ENCODE measurements at regions not wholly inside any gene's neighbourhood (a gene's known extent, or its start where the extent isn't known, plus 50 kb on each side); places are given as distances from the start of the nearest gene placed in this dataset.

DNA sequence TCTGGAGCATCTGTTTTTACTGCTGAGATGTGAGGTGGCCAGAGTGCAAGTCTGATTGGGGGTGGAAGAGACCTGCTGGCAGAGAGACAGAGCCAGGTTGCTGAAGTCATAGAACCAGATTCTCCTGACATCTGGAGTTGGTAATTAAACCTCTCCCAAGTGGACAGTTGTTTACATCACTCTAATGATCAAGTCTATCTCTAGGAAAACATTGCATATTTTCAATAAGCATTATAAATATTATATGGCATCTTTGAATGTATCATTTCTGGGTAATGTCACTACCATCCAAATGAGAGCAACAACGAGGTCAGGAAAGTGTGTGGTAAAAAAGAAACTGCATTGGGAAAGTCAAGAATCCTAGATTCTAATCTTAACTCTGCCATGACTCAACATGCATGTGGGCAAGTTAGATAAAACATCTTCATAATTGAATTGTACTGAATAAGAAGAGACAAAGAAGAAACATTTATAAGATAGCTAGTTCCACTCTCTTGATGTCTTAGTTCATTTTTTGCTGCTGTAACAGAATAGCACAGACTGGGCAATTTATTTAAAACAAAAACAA lies 351.2 kb upstream of the API5 start:
- Histone ChIP-seq H3K4me1 (no peaks in the 10 kb centered on the region), H3K27me3 (no peaks in the 10 kb centered on the region), H3K27ac (no peak overlapping the region), H3K4me3 (no peak overlapping the region), H3K9me3 (no peaks in the 10 kb centered on the region), H3K36me3 (no peaks in the 10 kb centered on the region)
- 30 to 45% methylated on average over 1 of the region's 1 CpG for WGBS, 2 donors
- intact Hi-C loops (cut with DNase I), result no loop called here
- ATAC-seq, result no peak
- DNase-seq, result no peak
- FAIRE-seq, result no peak
- TF ChIP-seq, protein P1, sequence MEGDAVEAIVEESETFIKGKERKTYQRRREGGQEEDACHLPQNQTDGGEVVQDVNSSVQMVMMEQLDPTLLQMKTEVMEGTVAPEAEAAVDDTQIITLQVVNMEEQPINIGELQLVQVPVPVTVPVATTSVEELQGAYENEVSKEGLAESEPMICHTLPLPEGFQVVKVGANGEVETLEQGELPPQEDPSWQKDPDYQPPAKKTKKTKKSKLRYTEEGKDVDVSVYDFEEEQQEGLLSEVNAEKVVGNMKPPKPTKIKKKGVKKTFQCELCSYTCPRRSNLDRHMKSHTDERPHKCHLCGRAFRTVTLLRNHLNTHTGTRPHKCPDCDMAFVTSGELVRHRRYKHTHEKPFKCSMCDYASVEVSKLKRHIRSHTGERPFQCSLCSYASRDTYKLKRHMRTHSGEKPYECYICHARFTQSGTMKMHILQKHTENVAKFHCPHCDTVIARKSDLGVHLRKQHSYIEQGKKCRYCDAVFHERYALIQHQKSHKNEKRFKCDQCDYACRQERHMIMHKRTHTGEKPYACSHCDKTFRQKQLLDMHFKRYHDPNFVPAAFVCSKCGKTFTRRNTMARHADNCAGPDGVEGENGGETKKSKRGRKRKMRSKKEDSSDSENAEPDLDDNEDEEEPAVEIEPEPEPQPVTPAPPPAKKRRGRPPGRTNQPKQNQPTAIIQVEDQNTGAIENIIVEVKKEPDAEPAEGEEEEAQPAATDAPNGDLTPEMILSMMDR (IDR thresholded peaks at IDR 0.05), result no peak

DNA sequence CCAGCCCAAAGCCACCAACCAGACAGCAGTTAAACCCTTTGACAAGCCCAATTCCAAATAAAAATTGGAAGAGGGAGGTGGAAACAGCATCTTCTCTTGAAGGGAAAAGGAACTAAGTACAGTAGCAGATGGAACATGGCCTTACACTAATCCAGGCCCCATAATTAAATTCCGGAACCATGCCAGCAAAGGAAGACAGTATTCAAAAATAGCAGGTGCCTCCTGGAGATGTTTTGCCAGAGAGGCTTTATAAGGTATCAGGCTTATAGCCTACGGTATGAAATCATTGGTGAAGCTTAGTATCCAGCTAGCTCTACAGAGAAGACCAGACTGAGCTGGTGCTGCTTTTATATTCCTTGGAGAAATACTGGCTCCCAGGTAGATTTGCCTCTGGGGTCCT lies 344.1 kb upstream of the API5 start:
- Histone ChIP-seq H3K4me1 (no peaks in the 10 kb centered on the region), H3K36me3 (no peaks in the 10 kb centered on the region), H3K27me3 (no peaks in the 10 kb centered on the region), H3K9me3 (no peaks in the 10 kb centered on the region), H3K27ac (no peak overlapping the region), H3K4me3 (no peak overlapping the region)
- no peak for DNase-seq
- intact Hi-C loops (cut with DNase I), result no loop called here
- TF ChIP-seq, protein P1 (IDR thresholded peaks at IDR 0.05), result no peak
- ATAC-seq, result no peak
- no peak for FAIRE-seq
- 63 to 76% methylated on average over 2 of the region's 2 CpGs for WGBS, 2 donors

DNA sequence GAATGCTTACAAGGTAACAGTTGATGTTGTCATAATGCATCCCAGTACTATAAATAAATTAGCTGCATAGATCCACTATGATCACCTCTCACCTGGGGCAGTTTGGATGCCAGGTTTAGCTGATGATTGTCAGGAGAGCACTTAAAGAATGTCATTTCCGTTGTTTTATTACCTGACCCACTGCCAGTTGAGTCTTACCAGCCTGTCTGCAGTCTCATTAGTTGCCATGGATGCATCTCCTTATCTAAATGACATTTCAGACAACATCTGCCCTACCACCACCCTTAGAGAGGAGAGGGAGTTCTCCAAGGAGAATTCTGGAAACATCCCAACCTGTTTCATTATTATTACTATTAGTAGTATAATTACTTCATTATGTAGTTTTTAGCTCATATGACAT lies 339.1 kb upstream of the API5 start:
- FAIRE-seq (no peak), ATAC-seq (no peak), DNase-seq (no peak)
- TF ChIP-seq, protein P1 (IDR thresholded peaks at IDR 0.05), result no peak
- Histone ChIP-seq H3K4me1 (no peaks in the 10 kb centered on the region), H3K27me3 (no peaks in the 10 kb centered on the region), H3K36me3 (no peaks in the 10 kb centered on the region), H3K27ac (no peak overlapping the region), H3K9me3 (no peaks in the 10 kb centered on the region), H3K4me3 (no peak overlapping the region)
- intact Hi-C loops (cut with DNase I), result no loop called here
- WGBS, 2 donors, result 7 to 9% methylated on average over 1 of the region's 1 CpG

DNA sequence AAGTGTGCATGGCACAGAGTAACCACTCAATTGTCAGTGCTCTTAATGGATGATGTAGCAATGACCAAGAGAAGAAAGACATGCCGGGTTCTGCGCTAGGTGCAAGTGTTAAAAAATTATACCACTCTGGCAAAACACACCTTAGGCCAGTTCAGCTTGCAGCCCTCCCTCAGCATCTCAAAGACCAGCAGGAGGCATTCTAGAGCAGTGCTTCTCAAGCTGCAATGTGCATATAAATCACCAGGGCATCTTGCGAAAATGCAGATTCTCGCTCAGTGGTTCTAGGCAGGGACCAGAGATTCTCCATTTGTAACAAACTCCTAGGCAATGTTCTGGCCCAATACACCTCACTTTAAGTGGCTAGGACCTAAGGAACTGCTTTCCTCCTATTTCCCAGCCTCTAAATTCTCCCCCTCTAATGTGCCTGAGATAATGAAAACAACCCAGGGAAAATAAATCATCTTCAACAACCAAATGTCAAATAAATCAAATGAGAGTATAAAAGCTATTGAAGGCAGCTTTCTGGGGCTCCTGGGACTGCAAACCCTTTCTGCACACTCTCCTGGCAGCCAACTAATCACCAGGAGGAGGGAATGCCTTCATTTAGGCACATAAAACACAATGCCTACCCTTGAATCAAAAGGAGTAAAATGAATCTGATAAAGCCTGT lies 337.2 kb upstream of the API5 start:
- no peaks in the 10 kb centered on the region for H3K36me3 ChIP-seq
- intact Hi-C loops (cut with DNase I), result no loop called here
- ATAC-seq (no peak), DNase-seq (no peak), FAIRE-seq (no peak)
- H3K9me3 ChIP-seq, result no peaks in the 10 kb centered on the region
- TF ChIP-seq, protein P1 (IDR thresholded peaks at IDR 0.05), result no peak
- WGBS, 2 donors, result 66 to 81% methylated on average over 4 of the region's 4 CpGs
- H3K27me3 ChIP-seq, result no peaks in the 10 kb centered on the region
- H3K4me1 ChIP-seq, result no peaks in the 10 kb centered on the region
- H3K4me3 ChIP-seq, result no peak overlapping the region
- H3K27ac ChIP-seq, result no peak overlapping the region

DNA sequence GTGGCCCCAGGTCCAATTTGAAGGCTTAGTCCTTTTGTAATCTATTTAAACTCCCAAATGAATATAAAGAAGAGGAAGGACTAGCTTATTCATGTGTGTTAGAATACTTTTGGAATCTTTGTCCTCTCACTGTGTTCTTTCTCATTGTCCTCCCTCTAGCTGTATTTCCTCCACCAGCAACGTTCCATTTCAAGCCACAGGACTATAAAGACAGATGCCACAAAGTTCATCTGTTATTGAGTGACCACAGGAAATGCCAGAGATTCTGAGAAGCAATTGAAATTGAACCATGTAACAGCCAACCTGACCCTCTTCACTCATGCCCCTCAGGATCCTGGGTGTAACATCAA lies 336.6 kb upstream of the API5 start:
- TF ChIP-seq, protein P1 (IDR thresholded peaks at IDR 0.05), result no peak
- no peak for FAIRE-seq
- no peak overlapping the region for H3K4me3 ChIP-seq

More for the DNA sequence above, 336.6 kb upstream of the API5 start:
- no peak overlapping the region for H3K27ac ChIP-seq
- intact Hi-C loops (cut with DNase I), result no loop called here
- WGBS, 2 donors, result 5 to 15% methylated on average over 1 of the region's 1 CpG
- DNase-seq, result no peak
- H3K4me1 ChIP-seq, result no peaks in the 10 kb centered on the region
- no peaks in the 10 kb centered on the region for H3K36me3 ChIP-seq
- no peak for ATAC-seq
- no peaks in the 10 kb centered on the region for H3K27me3 ChIP-seq
- H3K9me3 ChIP-seq, result no peaks in the 10 kb centered on the region
